PFSK-1 (cell line): ENCODE measurements at regions not wholly inside any gene's neighbourhood (a gene's known extent, or its start where the extent isn't known, plus 50 kb on each side); places are given as distances from the start of the nearest gene placed in this dataset.

ENCODE experiments used
- FOXP2 ChIP-seq: optimal IDR thresholded peaks from 2 replicates; pipeline ENCODE3; 2011; ENCODE audit warnings: borderline replicate concordance, control low read depth, inconsistent platforms; ENCODE audit not compliant: insufficient read depth; ENCODE audit errors: extremely low read length, extremely low read depth
- POLR2AphosphoS5 ChIP-seq: IDR thresholded peaks from 2 replicates; pipeline ENCODE4 v1.6.1; 2012; ENCODE audit warnings: low read depth, mild to moderate bottlenecking, control low read depth, low read length, moderate library complexity
- REST ChIP-seq, 2 experiments: IDR thresholded peaks; 2 replicates each; pipeline versions ENCODE4 v1.6.1 to v1.8.0; 2011 to 2012; ENCODE audit warnings: low read depth in 2 of 2, low read length in 2 of 2, control low read depth in 1 of 2, inconsistent platforms in 1 of 2, mild to moderate bottlenecking in 1 of 2, moderate library complexity in 1 of 2; ENCODE audit not compliant: insufficient read depth in 1 of 2
- SIN3A ChIP-seq: IDR thresholded peaks from 2 replicates; pipeline ENCODE4 v1.6.1; 2012; ENCODE audit warnings: mild to moderate bottlenecking, low read length, moderate library complexity, borderline replicate concordance; ENCODE audit not compliant: insufficient read depth
- TAF1 ChIP-seq: IDR thresholded peaks from 2 replicates; pipeline ENCODE4 v1.6.1; 2012; ENCODE audit warnings: low read length, control low read depth, borderline replicate concordance; ENCODE audit not compliant: insufficient read depth

- TF ChIP-seq SIN3A (no peak), REST (IDR thresholded peaks at IDR 0.05; ENCODE audit: insufficient read depth in 1 of 2, low read depth in 2 of 2, low read length in 2 of 2) (no peak), TAF1 (no peak), POLR2AphosphoS5 (no peak), FOXP2 (no peak)
Observed at GRCh38 chr5:18171684-18172083, 537.4 kb downstream of the TAF11L14 start.
